Naive thymus-derived CD8-positive, alpha-beta T cell (primary cell): ENCODE measurements at regions not wholly inside any gene's neighbourhood (a gene's known extent, or its start where the extent isn't known, plus 50 kb on each side); places are given as distances from the start of the nearest gene placed in this dataset.

Source experiments
- ATAC-seq, 2 donors: fragments of 150-1000 bp; cut with Tn5 transposase in 1 of 2; sonication (Bioruptor Pico), chemical (Tn5 transposase) in 1 of 2; 1 replicate in 1 of 2; 2 replicates in 1 of 2; pipeline ENCODE4 v1.10.0; 2021; ENCODE audit warnings: mild to moderate bottlenecking in 2 of 2, moderate library complexity in 2 of 2
- POLR2A ChIA-PET: fragments of 350-600 bp; sonication (Branson Sonifier 250); formaldehyde crosslinking; loops from one replicate; lab custom pipeline; 2021; ENCODE audit warnings: antibody characterized with exemption; lab: Charles Lee
- DNase-seq, 10 donors: peaks; one replicate each; pipeline versions ENCODE4 v3.0.0 to v3.0.0-alpha.2; 2020 to 2022
- H3K27ac Mint-ChIP-seq, 10 donors: one replicate each; pipeline ENCODE4 v1.8.0; 2020 to 2022; ENCODE audit warnings: mild to moderate bottlenecking in 10 of 10, mixed read lengths in 10 of 10, moderate library complexity in 4 of 10, inconsistent platforms in 1 of 10
- H3K27me3 Mint-ChIP-seq, 5 donors: one replicate each; pipeline ENCODE4 v1.8.0; 2021 to 2022; ENCODE audit warnings: mixed read lengths in 5 of 5
- H3K36me3 Mint-ChIP-seq, 3 donors: one replicate each; pipeline ENCODE4 v1.8.0; 2020 to 2022; ENCODE audit warnings: mixed read lengths in 3 of 3, mild to moderate bottlenecking in 2 of 3, inconsistent platforms in 1 of 3
- H3K4me1 Mint-ChIP-seq, 4 donors: one replicate each; pipeline ENCODE4 v1.8.0; 2021 to 2022; ENCODE audit warnings: mixed read lengths in 4 of 4
- H3K4me3 Mint-ChIP-seq, 10 donors: one replicate each; pipeline ENCODE4 v1.8.0; 2020 to 2022; ENCODE audit warnings: mild to moderate bottlenecking in 10 of 10, mixed read lengths in 10 of 10, moderate library complexity in 6 of 10, inconsistent platforms in 1 of 10
- H3K9me3 Mint-ChIP-seq, 9 donors: one replicate each; pipeline ENCODE4 v1.8.0; 2020 to 2022; ENCODE audit warnings: mixed read lengths in 9 of 9, mild to moderate bottlenecking in 3 of 9, inconsistent platforms in 1 of 9, moderate library complexity in 1 of 9

DNA sequence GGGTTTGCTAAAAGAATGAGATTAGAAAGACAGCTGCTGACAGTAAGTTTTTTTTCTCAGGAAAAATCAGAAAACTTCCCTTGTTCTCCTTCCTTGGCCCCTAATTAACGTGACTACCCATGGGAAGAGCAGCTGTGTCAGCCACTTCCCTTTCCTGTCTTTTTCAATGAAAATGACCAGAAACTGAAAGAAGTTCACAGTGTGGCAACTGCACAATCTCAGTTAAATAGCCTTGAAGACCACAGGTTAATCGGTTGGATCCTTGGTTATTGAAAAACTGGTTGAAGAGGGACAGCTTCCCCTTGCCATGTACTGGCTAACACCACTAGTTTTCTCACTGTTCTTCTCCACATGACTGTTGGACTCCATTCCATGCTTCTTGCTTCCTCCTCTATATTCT is 148.8 kb upstream of the AGR3 start:
- ATAC-seq = no peak
- H3K4me1 Mint-ChIP-seq = peaks cover 0 to 35% (median 0%) of the 10 kb centered on the region in 4 donors
- no peak for DNase-seq
- POLR2A ChIA-PET = no interaction called here
- peaks cover 0 to 2% (median 0%) of the 10 kb centered on the region in 5 donors for H3K27me3 Mint-ChIP-seq
- no peaks in the 10 kb centered on the region for H3K9me3 Mint-ChIP-seq
- H3K27ac Mint-ChIP-seq = peak overlapping the region in 1 of 10 donors; percentile 53
- H3K4me3 Mint-ChIP-seq = no peak overlapping the region
- H3K36me3 Mint-ChIP-seq = no peaks in the 10 kb centered on the region

GRCh38 chr7:17031906-17032551 is 150.2 kb upstream of the AGR3 start:
- H3K9me3 Mint-ChIP-seq = no peaks in the 10 kb centered on the region
- peaks cover 0 to 35% (median 0%) of the 10 kb centered on the region in 4 donors for H3K4me1 Mint-ChIP-seq
- DNase-seq = no peak
- no peak overlapping the region for H3K4me3 Mint-ChIP-seq
- H3K27me3 Mint-ChIP-seq = no peaks in the 10 kb centered on the region
- H3K27ac Mint-ChIP-seq = no peak overlapping the region
- POLR2A ChIA-PET = no interaction called here
- ATAC-seq = no peak
- no peaks in the 10 kb centered on the region for H3K36me3 Mint-ChIP-seq

GRCh38 chr7:17033245-17033644 is 151.5 kb upstream of the AGR3 start:
- ATAC-seq (no peak), DNase-seq (no peak)
- Mint-ChIP-seq H3K36me3 (no peaks in the 10 kb centered on the region), H3K27ac (no peak overlapping the region), H3K4me3 (no peak overlapping the region), H3K4me1 (peaks cover 0 to 29% (median 0%) of the 10 kb centered on the region in 4 donors), H3K9me3 (no peaks in the 10 kb centered on the region), H3K27me3 (no peaks in the 10 kb centered on the region)
- POLR2A ChIA-PET = no interaction called here

GRCh38 chr7:17036584-17036983 is 154.8 kb upstream of the AGR3 start:
- peaks cover 0 to 23% (median 0%) of the 10 kb centered on the region in 4 donors for H3K4me1 Mint-ChIP-seq
- ATAC-seq = no peak
- no peaks in the 10 kb centered on the region for H3K36me3 Mint-ChIP-seq
- H3K9me3 Mint-ChIP-seq = no peaks in the 10 kb centered on the region
- POLR2A ChIA-PET = no interaction called here
- H3K27ac Mint-ChIP-seq = no peak overlapping the region
- H3K27me3 Mint-ChIP-seq = peaks cover 0 to 4% (median 2%) of the 10 kb centered on the region in 5 donors
- no peak for DNase-seq
- H3K4me3 Mint-ChIP-seq = no peak overlapping the region

GRCh38 chr7:17037356-17037755 is 155.6 kb upstream of the AGR3 start:
- no peaks in the 10 kb centered on the region for H3K9me3 Mint-ChIP-seq
- peaks cover 0 to 19% (median 0%) of the 10 kb centered on the region in 4 donors for H3K4me1 Mint-ChIP-seq
- H3K4me3 Mint-ChIP-seq = no peak overlapping the region
- H3K27me3 Mint-ChIP-seq = peaks cover 0 to 4% (median 2%) of the 10 kb centered on the region in 5 donors
- DNase-seq (no peak), ATAC-seq (no peak)
- H3K36me3 Mint-ChIP-seq = no peaks in the 10 kb centered on the region
- no peak overlapping the region for H3K27ac Mint-ChIP-seq
- POLR2A ChIA-PET = no interaction called here

DNA sequence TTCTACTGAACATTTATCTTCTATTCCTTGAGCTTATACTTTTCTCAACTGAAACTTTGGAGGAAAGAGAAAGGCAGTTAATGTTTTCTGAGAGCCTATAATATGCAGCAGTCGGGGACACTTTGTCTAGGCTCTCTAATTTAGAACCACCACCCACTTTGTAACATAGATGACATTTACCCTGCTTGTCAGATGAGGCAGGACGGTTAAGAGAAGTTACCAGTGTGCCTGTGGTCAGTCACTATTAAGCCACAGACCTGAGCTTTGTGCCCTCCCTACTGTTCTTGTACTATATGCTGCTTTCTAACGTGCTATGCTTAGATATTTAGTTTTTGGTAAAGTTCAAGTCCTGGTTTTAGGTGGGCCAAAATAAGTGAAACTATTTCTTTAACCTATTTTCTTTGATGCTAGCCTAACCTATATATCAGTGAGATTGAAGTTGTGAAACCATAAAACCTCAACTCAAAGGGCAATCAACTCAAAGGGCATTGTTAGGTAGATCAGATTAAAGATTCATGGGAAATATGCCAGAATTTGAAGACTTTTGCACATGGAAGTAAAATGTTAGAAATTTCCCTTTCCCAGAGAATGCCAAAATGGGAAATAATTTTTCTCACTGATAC is 156.5 kb upstream of the AGR3 start:
- no peak for DNase-seq

DNA sequence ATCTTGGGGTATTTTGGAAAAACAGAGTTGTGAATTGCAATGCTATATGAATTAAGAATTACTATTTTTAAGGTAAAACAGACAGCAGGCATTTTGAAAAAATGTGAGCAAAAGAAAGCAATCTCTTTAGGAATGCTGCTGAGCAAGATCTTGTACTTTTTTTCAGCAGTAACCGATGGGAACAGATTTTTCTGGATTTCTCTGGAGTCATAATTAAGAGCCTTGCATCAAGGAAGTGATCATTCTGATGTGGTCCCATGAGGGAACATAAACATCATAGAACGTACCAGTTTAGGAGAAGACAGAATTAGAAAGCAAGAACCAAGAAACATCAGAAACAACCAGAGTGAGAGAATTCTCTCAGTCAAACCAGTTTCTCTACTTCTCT is 157.0 kb upstream of the AGR3 start:
- DNase-seq (no peak), ATAC-seq (no peak)
- Mint-ChIP-seq H3K27me3 (peaks cover 0 to 7% (median 2%) of the 10 kb centered on the region in 5 donors), H3K36me3 (no peaks in the 10 kb centered on the region), H3K9me3 (no peaks in the 10 kb centered on the region), H3K4me1 (peaks cover 4 to 26% (median 6%) of the 10 kb centered on the region in 4 donors), H3K27ac (no peak overlapping the region), H3K4me3 (no peak overlapping the region)
- POLR2A ChIA-PET = no interaction called here

More for the DNA sequence above, 156.5 kb upstream of the AGR3 start:
- Mint-ChIP-seq H3K36me3 (no peaks in the 10 kb centered on the region), H3K9me3 (no peaks in the 10 kb centered on the region), H3K27ac (no peak overlapping the region), H3K4me1 (peaks cover 2 to 23% (median 2%) of the 10 kb centered on the region in 4 donors), H3K27me3 (peaks cover 0 to 4% (median 2%) of the 10 kb centered on the region in 5 donors), H3K4me3 (no peak overlapping the region)
- POLR2A ChIA-PET = no interaction called here
- no peak for ATAC-seq

DNA sequence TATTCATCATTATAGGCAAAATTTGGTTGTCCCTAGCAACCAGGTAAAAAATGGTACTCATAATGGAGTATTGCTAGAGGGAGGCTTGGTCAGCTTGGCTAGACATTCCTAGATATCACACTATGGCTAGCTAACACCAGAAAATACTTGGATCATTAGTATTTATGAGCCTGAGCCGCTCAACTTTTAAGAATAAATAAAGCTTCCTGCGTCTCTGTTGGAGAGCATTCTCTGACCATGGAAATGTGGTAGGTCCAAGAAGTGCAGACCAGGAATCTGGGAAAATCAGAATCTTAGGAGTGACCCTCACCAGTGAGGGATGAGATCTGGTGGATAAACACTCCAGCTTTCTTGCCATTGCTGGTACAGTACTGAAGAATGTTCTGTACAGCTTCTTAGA is 157.6 kb upstream of the AGR3 start:
- Mint-ChIP-seq H3K36me3 (no peaks in the 10 kb centered on the region), H3K27ac (no peak overlapping the region), H3K4me3 (no peak overlapping the region), H3K9me3 (no peaks in the 10 kb centered on the region), H3K27me3 (peaks cover 0 to 7% (median 2%) of the 10 kb centered on the region in 5 donors), H3K4me1 (peaks cover 4 to 29% (median 7%) of the 10 kb centered on the region in 4 donors)
- POLR2A ChIA-PET = no interaction called here
- DNase-seq = no peak
- ATAC-seq = no peak

DNA sequence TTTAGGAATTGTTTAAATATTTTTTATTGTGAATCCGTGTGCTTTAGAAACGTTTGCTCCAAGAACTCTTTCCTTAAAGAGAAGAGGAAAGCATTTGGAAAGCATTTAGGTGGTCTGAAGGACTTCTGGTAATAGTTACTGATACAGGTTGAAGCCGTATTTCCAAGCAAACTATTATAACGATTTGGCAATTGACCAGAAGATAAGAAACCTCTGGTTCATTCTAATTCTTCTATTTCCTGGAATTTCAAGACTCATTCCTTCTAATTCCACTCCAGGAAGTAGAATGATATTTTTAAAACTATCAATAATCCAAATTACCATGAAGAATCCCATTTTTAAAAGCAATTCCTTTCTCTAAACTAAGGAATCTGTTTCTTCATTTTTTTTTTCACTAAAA is 158.9 kb upstream of the AGR3 start:
- H3K27me3 Mint-ChIP-seq = peaks cover 0 to 7% (median 2%) of the 10 kb centered on the region in 5 donors
- no peaks in the 10 kb centered on the region for H3K36me3 Mint-ChIP-seq
- ATAC-seq (no peak), DNase-seq (no peak)
- H3K9me3 Mint-ChIP-seq = no peaks in the 10 kb centered on the region
- H3K4me3 Mint-ChIP-seq = no peak overlapping the region
- H3K4me1 Mint-ChIP-seq = peaks cover 4 to 35% (median 7%) of the 10 kb centered on the region in 4 donors
- POLR2A ChIA-PET = no interaction called here
- no peak overlapping the region for H3K27ac Mint-ChIP-seq

DNA sequence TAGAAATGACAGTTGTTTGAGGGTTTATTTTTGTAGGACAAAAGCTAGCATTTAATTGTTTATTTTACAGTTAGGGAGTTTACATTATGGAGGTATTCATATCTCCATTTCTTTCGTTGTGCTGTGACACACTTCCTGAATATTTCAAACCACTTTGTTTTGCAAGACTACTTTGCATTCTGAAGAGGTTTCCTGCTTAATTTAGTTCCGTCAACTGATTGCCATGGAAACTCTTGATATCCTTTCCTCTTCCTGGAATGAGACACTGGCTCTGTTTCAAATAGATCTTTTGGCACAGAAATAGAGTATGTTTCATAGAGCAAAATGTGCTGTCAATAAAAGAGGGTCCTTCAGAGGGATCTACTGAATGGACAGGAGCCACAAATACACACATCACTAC is 159.5 kb upstream of the AGR3 start:
- Mint-ChIP-seq H3K9me3 (no peaks in the 10 kb centered on the region), H3K4me3 (no peak overlapping the region), H3K4me1 (peaks cover 4 to 35% (median 7%) of the 10 kb centered on the region in 4 donors), H3K36me3 (no peaks in the 10 kb centered on the region), H3K27ac (peak overlapping the region in 1 of 10 donors; percentile 53), H3K27me3 (peaks cover 0 to 7% (median 2%) of the 10 kb centered on the region in 5 donors)
- ATAC-seq (no peak), DNase-seq (peak in 1 of 10 donors; percentile 9)
- POLR2A ChIA-PET = no interaction called here

GRCh38 chr7:17042211-17042610 is 160.4 kb upstream of the AGR3 start:
- peaks cover 4 to 35% (median 7%) of the 10 kb centered on the region in 4 donors for H3K4me1 Mint-ChIP-seq
- no peak for ATAC-seq
- POLR2A ChIA-PET = no interaction called here
- H3K27ac Mint-ChIP-seq = no peak overlapping the region
- H3K9me3 Mint-ChIP-seq = no peaks in the 10 kb centered on the region
- peaks cover 0 to 7% (median 2%) of the 10 kb centered on the region in 5 donors for H3K27me3 Mint-ChIP-seq
- no peaks in the 10 kb centered on the region for H3K36me3 Mint-ChIP-seq
- no peak overlapping the region for H3K4me3 Mint-ChIP-seq
- no peak for DNase-seq

DNA sequence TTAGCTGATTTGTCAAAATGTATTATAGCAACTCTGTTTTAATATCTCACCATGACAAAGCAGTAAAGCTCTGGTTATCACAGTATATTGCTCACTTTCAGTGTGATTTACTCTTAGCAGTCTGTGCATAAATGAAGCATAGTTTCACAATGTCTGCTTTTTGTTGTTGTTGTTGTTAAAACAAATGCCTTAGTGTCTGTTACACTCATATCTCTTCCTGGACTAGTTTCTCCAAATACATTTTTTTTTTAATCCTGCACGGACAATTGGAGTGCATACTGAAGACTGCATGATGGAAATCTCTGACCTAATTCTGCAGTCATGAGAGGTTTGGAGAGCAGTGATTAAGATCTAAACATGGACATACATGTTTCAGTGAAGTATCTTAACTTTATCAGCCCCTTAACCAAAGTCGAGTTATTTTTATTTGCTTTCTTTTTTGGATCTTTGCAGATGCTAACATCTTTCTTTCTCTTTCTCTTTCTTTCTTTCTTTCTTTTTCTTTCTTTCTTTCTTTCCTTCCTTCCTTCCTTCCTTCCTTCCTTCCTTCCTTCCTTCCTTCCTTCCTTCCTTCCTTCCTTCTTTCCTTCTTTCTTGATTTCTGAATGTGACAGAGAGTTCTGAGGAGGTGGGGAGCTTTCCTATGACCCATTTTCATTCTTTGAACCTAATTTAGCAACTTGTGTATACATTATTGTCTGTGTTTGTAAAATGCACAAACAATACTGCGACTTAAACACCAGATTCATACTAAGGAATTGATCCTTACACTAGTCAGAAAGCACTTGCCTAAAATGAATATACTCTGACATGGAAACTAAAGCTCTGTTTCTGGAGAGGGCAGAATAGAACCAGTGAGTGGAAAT is 161.5 kb upstream of the AGR3 start:
- DNase-seq (no peak), ATAC-seq (no peak)
- Mint-ChIP-seq H3K4me3 (no peak overlapping the region), H3K4me1 (peaks cover 4 to 35% (median 7%) of the 10 kb centered on the region in 4 donors), H3K9me3 (no peaks in the 10 kb centered on the region), H3K27me3 (peaks cover 0 to 7% (median 2%) of the 10 kb centered on the region in 5 donors), H3K27ac (peak overlapping the region in 2 of 10 donors; percentile 43 to 61), H3K36me3 (no peaks in the 10 kb centered on the region)
- POLR2A ChIA-PET = no interaction called here

DNA sequence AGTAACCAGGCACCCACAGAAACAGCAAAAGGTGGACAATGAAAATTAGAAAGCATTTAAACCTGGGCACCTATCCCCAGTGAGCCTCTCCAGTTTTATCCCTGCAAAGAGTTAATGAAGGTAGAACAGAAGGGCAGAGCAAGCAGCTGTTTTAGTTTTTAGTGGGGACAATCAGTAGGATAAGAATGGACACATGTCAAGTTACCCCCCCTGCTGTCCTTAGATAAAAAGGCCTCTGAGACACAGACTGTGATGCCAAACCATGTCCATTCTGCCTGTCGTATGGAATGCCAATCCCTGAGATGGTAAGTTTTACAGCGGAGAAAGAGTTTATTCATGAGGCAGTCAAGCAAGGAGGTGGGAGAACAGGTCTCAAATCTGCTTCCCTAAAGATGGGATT is 162.6 kb upstream of the AGR3 start:
- Mint-ChIP-seq H3K36me3 (no peaks in the 10 kb centered on the region), H3K9me3 (no peaks in the 10 kb centered on the region), H3K4me3 (no peak overlapping the region), H3K4me1 (peaks cover 4 to 29% (median 7%) of the 10 kb centered on the region in 4 donors), H3K27ac (no peak overlapping the region), H3K27me3 (peaks cover 0 to 7% (median 2%) of the 10 kb centered on the region in 5 donors)
- ATAC-seq = no peak
- POLR2A ChIA-PET = no interaction called here
- no peak for DNase-seq
